Type B pancreatic cell (in vitro differentiated cells): ENCODE measurements at regions not wholly inside any gene's neighbourhood (a gene's known extent, or its start where the extent isn't known, plus 50 kb on each side); places are given as distances from the start of the nearest gene placed in this dataset.

ENCODE experiments used
- DNase-seq: peaks from one replicate; pipeline ENCODE4 v3.0.0; 2021; ENCODE audit warnings: mixed read lengths; ENCODE audit not compliant: unreplicated experiment; ENCODE audit errors: extremely low spot score
- H3K27ac Mint-ChIP-seq: 2 replicates; pipeline ENCODE4 v1.8.0; 2021; ENCODE audit warnings: mild to moderate bottlenecking, mixed read lengths
- H3K27me3 Mint-ChIP-seq: 2 replicates; pipeline ENCODE4 v1.8.0; 2021; ENCODE audit warnings: mixed read lengths
- H3K36me3 Mint-ChIP-seq: 2 replicates; pipeline ENCODE4 v1.8.0; 2021; ENCODE audit warnings: mixed read lengths
- H3K4me1 Mint-ChIP-seq: one replicate; pipeline ENCODE4 v1.8.0; 2021; ENCODE audit warnings: mixed read lengths; ENCODE audit not compliant: unreplicated experiment
- H3K4me3 Mint-ChIP-seq: 2 replicates; pipeline ENCODE4 v1.8.0; 2021; ENCODE audit warnings: mild to moderate bottlenecking, mixed read lengths
- H3K9me3 Mint-ChIP-seq: 2 replicates; pipeline ENCODE4 v1.8.0; 2021; ENCODE audit warnings: mixed read lengths
- TF ChIP-seq, protein P1 (sequence below): fragments of 200-600 bp; sonication (generic); conservative IDR thresholded peaks from 2 replicates; pipeline ENCODE4 v1.5.0; 2021; ENCODE audit warnings: antibody characterized with exemption, mild to moderate bottlenecking

DNA sequence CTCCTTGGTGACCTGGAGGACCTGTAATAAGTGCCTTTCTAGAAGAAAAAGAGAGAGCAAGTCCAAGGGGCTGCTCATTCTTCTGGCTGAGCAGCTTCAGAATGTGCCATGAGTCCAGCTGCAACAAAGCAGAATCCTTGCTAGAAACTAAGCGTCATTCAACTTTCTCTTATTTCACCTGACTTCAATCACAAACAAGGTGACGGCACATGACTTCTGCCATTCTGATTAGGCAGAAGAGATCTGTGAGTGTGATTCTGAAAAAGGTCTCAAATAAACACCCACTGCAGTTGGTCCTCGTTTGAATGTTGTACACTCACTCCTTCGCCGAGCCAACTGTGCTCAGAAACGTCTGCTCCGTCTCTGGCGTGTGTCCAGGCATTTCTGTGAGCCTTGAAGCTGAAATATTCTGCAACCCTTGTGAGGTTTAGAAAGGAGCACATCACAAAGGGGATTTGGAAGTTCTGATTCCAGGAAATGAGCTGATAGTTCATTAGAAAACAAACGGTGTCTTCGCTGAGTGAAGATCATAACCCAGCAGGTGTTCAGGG is 623.8 kb upstream of the KIRREL3 start:
- no peaks in the 10 kb centered on the region for H3K9me3 Mint-ChIP-seq
- peaks cover 10% of the 10 kb centered on the region for H3K4me1 Mint-ChIP-seq
- TF ChIP-seq, protein P1, sequence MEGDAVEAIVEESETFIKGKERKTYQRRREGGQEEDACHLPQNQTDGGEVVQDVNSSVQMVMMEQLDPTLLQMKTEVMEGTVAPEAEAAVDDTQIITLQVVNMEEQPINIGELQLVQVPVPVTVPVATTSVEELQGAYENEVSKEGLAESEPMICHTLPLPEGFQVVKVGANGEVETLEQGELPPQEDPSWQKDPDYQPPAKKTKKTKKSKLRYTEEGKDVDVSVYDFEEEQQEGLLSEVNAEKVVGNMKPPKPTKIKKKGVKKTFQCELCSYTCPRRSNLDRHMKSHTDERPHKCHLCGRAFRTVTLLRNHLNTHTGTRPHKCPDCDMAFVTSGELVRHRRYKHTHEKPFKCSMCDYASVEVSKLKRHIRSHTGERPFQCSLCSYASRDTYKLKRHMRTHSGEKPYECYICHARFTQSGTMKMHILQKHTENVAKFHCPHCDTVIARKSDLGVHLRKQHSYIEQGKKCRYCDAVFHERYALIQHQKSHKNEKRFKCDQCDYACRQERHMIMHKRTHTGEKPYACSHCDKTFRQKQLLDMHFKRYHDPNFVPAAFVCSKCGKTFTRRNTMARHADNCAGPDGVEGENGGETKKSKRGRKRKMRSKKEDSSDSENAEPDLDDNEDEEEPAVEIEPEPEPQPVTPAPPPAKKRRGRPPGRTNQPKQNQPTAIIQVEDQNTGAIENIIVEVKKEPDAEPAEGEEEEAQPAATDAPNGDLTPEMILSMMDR, result no peak
- no peak for DNase-seq
- H3K27ac Mint-ChIP-seq, result no peak overlapping the region
- H3K36me3 Mint-ChIP-seq, result no peaks in the 10 kb centered on the region
- H3K27me3 Mint-ChIP-seq, result no peaks in the 10 kb centered on the region
- no peak overlapping the region for H3K4me3 Mint-ChIP-seq

DNA sequence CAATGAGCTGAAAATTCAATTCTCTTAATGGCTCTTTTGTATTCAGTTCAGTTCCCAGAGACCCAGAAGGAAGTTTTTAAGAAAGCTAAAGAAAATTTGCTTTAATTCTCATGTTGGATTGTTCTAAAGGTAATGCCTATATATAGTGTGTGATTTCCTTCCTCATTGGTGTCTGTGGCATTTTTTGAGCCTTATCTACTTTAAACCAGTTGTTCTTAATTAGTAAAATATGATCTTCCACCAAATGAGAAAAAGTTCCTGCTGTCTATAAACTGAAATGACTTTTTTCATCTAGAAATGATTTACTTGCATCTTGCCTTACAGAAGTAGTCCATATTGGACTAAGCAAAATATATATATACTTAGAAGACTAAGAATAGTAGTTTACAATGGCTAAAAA is 622.1 kb upstream of the KIRREL3 start:
- TF ChIP-seq, protein P1, result no peak
- Mint-ChIP-seq H3K4me3 (no peak overlapping the region), H3K27ac (no peak overlapping the region), H3K27me3 (no peaks in the 10 kb centered on the region), H3K9me3 (no peaks in the 10 kb centered on the region), H3K4me1 (peaks cover 5% of the 10 kb centered on the region), H3K36me3 (no peaks in the 10 kb centered on the region)
- no peak for DNase-seq

DNA sequence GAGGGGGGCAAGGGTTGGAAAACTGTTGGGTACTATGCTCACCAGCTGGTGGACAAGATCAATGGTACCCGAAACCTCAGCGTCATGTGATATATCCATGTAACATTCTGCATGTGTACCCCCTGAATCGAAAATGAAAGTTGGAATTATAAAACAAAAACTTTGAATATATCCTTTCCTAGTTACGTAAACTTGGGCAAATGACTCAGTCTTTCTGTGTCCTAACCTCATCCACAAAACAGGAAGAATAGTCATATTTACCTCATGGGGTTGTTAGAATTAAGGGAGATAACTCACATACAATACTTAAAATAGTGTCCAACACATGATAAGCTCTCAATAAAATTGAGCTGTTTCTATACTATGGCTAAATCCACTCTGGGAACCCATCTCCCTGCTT is 620.1 kb upstream of the KIRREL3 start:
- no peaks in the 10 kb centered on the region for H3K9me3 Mint-ChIP-seq
- TF ChIP-seq, protein P1, result no peak
- H3K4me1 Mint-ChIP-seq, result no peaks in the 10 kb centered on the region
- H3K4me3 Mint-ChIP-seq, result no peak overlapping the region
- no peak overlapping the region for H3K27ac Mint-ChIP-seq
- no peaks in the 10 kb centered on the region for H3K27me3 Mint-ChIP-seq
- no peak for DNase-seq
- H3K36me3 Mint-ChIP-seq, result no peaks in the 10 kb centered on the region

DNA sequence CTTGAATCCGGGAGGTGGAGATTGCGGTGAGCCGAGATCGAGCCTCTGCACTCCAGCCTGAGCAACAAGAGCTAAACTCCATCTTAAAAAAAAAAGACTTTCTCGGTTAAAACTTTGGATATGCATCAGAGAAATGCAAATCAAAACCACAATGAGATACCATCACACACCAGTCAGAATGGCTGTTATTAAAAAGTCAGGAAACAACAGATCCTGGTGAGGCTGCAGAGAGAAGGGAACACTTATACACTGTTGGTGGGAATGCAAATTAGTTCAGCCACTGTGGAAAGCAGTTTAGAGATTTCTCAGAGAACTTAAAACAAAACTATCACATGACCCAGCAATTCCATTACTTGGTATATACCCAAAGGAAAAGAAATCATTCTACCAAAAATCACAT is 619.4 kb upstream of the KIRREL3 start:
- DNase-seq, result no peak

DNA sequence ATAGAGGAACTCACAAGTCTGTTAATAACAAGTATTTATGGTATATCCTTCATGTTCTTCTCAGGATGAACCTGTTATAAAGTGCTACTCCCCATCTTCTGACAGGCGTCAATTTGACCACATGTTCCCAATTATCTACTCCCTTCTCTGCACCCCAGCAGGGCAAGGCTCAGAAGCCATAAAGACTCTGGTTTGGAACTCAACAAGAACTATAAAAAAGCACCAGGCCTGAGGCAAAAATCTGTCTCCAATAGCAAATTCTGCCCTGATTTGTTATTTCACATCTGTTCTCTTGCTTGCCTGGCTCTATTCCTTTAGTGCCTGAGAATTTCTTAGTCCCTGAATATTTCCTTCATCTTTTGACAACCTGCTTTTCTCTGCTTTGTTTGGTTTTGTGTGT is 618.2 kb upstream of the KIRREL3 start:
- Mint-ChIP-seq H3K9me3 (no peaks in the 10 kb centered on the region), H3K27me3 (peaks cover 9% of the 10 kb centered on the region), H3K4me1 (peaks cover under 1% of the 10 kb centered on the region), H3K27ac (no peak overlapping the region), H3K4me3 (no peak overlapping the region), H3K36me3 (no peaks in the 10 kb centered on the region)
- TF ChIP-seq, protein P1, result no peak
- DNase-seq, result no peak

More for the DNA sequence above, 619.4 kb upstream of the KIRREL3 start:
- Mint-ChIP-seq H3K27me3 (no peaks in the 10 kb centered on the region), H3K4me3 (no peak overlapping the region), H3K36me3 (no peaks in the 10 kb centered on the region), H3K9me3 (no peaks in the 10 kb centered on the region), H3K27ac (no peak overlapping the region), H3K4me1 (no peaks in the 10 kb centered on the region)
- TF ChIP-seq, protein P1, result no peak

DNA sequence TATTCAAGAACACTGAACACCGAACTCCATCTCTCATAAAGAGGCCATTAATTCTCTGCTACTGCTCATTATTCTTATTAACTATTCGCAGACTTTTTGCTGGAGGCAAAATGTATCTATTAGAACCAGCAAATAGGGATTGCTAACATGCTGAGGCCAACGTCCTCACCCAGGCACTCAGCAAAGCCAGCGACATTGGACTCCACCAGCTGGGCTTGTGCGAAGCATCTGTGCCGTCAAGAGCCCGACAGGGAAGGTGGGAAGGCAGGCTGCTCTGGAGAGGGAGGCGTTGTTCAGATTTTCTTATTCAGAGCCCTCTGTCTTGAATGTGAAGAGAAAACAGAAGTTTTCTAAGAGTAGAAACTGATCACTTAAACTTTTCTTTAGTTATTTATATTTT is 615.6 kb upstream of the KIRREL3 start:
- Mint-ChIP-seq H3K4me3 (no peak overlapping the region), H3K9me3 (no peaks in the 10 kb centered on the region), H3K4me1 (peaks cover 19% of the 10 kb centered on the region), H3K27me3 (peaks cover 13% of the 10 kb centered on the region), H3K36me3 (no peaks in the 10 kb centered on the region), H3K27ac (no peak overlapping the region)
- DNase-seq, result no peak
- TF ChIP-seq, protein P1, result no peak
